ENCODE measurements at regions not wholly inside any gene's neighbourhood (a gene's known extent, or its start where the extent isn't known, plus 50 kb on each side); places are given as distances from the start of the nearest gene placed in this dataset.

DNA sequence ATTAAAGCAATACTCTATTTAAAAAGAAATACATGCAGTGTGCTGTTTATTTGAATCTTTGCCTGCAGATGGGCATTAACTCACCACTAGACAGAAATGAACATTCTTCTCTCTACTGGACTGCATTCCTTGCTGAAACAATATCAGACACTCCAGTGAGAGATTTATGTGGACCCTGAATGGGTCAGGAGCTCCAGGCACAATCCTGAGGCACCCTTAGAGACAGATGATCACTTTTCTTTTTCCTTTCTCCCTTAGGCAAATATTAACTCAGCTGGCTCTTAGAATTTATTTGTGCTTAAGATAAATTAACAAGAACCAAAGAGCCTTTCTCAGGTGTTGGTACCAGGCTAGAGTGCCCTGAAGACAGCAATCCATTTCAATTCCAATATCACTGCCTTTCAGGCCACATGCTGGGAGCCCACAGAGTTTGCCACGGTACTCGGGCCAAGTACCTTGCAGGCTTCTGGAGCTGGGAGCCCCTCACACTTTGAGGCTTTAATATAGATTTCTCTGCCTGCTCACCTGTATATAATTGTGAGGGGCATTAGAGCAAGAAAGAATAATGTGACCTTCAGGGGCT, 173.0 kb downstream of the EMP1 start:
- CTCF ChIA-PET, result interaction anchor here (1.2 kb wide), 1 partner anchor 114 kb away, joined by 4 read pairs; no protein-coding TSS in a partner anchor
- Mint-ChIP-seq H3K4me3 (no peak overlapping the region), H3K4me1 (ENCODE audit: low read depth) (no peaks in the 10 kb centered on the region), H3K27ac (no peak overlapping the region), H3K36me3 (no peaks in the 10 kb centered on the region), H3K27me3 (peaks cover 2% of the 10 kb centered on the region), H3K9me3 (no peaks in the 10 kb centered on the region)
- POLR2A ChIA-PET, result no interaction called here
- intact Hi-C loops (cut with micrococcal nuclease), result no loop called here
- no peak for DNase-seq

GRCh38 chr12:13368971-13369370, 172.4 kb downstream of the EMP1 start:
- Mint-ChIP-seq H3K4me3 (no peak overlapping the region), H3K27me3 (peaks cover 2% of the 10 kb centered on the region), H3K36me3 (no peaks in the 10 kb centered on the region), H3K9me3 (no peaks in the 10 kb centered on the region), H3K27ac (no peak overlapping the region), H3K4me1 (ENCODE audit: low read depth) (no peaks in the 10 kb centered on the region)
- POLR2A ChIA-PET, result no interaction called here
- CTCF ChIA-PET, result interaction anchor here (1.2 kb wide), 1 partner anchor 113 kb away, joined by 4 read pairs; no protein-coding TSS in a partner anchor
- intact Hi-C loops (cut with micrococcal nuclease), result no loop called here
- DNase-seq, result no peak

GRCh38 chr12:13368431-13368830, 171.9 kb downstream of the EMP1 start:
- H3K4me1 Mint-ChIP-seq (ENCODE audit: low read depth), result no peaks in the 10 kb centered on the region
- H3K4me3 Mint-ChIP-seq, result no peak overlapping the region
- H3K9me3 Mint-ChIP-seq, result no peaks in the 10 kb centered on the region
- H3K27me3 Mint-ChIP-seq, result peaks cover 2% of the 10 kb centered on the region
- ChIA-PET CTCF (no interaction called here), POLR2A (no interaction called here)
- DNase-seq, result no peak
- H3K27ac Mint-ChIP-seq, result no peak overlapping the region
- intact Hi-C loops (cut with micrococcal nuclease), result no loop called here
- no peaks in the 10 kb centered on the region for H3K36me3 Mint-ChIP-seq

GRCh38 chr12:13367973-13368372, 171.4 kb downstream of the EMP1 start:
- Mint-ChIP-seq H3K4me3 (no peak overlapping the region), H3K27me3 (peaks cover 4% of the 10 kb centered on the region), H3K4me1 (ENCODE audit: low read depth) (no peaks in the 10 kb centered on the region), H3K36me3 (no peaks in the 10 kb centered on the region), H3K9me3 (no peaks in the 10 kb centered on the region), H3K27ac (no peak overlapping the region)
- POLR2A ChIA-PET, result no interaction called here
- intact Hi-C loops (cut with micrococcal nuclease), result no loop called here
- CTCF ChIA-PET, result no interaction called here
- no peak for DNase-seq

- POLR2A ChIA-PET, result no interaction called here
- no peaks in the 10 kb centered on the region for H3K9me3 Mint-ChIP-seq
- H3K27ac Mint-ChIP-seq, result no peak overlapping the region
- no peaks in the 10 kb centered on the region for H3K4me1 Mint-ChIP-seq (ENCODE audit: low read depth)
- H3K36me3 Mint-ChIP-seq, result no peaks in the 10 kb centered on the region
- no peak overlapping the region for H3K4me3 Mint-ChIP-seq
- intact Hi-C loops (cut with micrococcal nuclease), result no loop called here
- no peak for DNase-seq
- CTCF ChIA-PET, result no interaction called here
- peaks cover 12% of the 10 kb centered on the region for H3K27me3 Mint-ChIP-seq
These were observed 169.3 kb downstream of the EMP1 start for GRCh38 chr12:13365748-13366366.

- Mint-ChIP-seq H3K4me1 (ENCODE audit: low read depth) (no peaks in the 10 kb centered on the region), H3K36me3 (no peaks in the 10 kb centered on the region), H3K27ac (no peak overlapping the region), H3K27me3 (peaks cover 20% of the 10 kb centered on the region), H3K9me3 (no peaks in the 10 kb centered on the region), H3K4me3 (no peak overlapping the region)
- ChIA-PET CTCF (interaction anchor here (0.6 to 1.6 kb wide), 38 partner anchors 9 to 805 kb away, joined by 3 to 20 read pairs (median 3); no protein-coding TSS in a partner anchor), POLR2A (no interaction called here)
- intact Hi-C loops (cut with micrococcal nuclease), result loop anchor here (1.0 to 5.0 kb wide), 3 partner anchors 172 to 805 kb away; no protein-coding TSS in a partner anchor
- DNase-seq, result peak; percentile 69
These were observed 165.8 kb downstream of the EMP1 start for GRCh38 chr12:13362260-13362841.

DNA sequence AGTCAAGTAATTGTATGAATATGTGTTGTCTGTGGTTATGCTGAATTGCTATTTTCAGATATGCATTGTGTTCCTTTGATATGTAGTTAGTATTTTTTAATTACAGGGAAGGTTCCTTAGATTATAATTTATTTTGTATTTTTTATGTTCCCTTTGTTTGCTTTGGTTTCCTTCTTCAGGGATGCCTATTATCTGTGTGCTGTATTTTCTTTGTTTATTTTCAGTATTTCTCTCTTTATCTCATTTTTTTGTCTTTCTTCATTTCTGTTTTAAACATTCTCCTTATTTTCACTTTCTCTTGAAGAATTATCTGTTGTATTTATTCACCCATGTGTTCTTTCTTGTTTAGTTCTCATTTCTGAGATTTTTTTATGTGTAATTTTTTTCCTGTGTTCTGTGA, 163.1 kb downstream of the EMP1 start:
- DNase-seq, result no peak
- Mint-ChIP-seq H3K9me3 (no peaks in the 10 kb centered on the region), H3K36me3 (no peaks in the 10 kb centered on the region), H3K4me3 (no peak overlapping the region), H3K27me3 (peaks cover 20% of the 10 kb centered on the region), H3K27ac (no peak overlapping the region), H3K4me1 (ENCODE audit: low read depth) (no peaks in the 10 kb centered on the region)
- intact Hi-C loops (cut with micrococcal nuclease), result loop anchor here (5.0 kb wide), 1 partner anchor 808 kb away; no protein-coding TSS in a partner anchor
- ChIA-PET POLR2A (no interaction called here), CTCF (no interaction called here)

DNA sequence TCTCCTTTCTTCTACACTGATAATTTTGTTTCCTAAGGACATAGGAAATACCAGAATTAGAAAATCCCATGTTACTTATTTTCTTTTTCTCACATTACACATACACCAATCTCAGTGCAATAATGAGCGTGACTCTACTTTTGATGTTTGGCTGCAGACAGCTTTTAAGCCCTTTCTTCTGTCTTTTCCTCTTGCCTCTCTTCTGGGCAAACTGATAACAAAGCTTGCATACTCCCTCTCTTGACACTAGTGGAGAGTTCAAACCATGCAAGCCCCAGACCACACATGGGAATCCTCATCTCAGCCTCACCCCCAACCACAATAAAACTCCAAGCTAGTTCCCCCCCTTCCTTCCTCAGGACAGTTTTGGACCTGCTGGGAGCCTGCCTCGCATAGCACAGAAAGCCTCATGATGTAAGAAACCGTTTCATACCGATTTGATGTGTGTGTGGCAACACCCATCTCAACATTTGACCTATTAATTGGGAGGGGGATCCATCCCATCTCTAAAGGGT, 161.9 kb downstream of the EMP1 start:
- H3K4me1 Mint-ChIP-seq (ENCODE audit: low read depth), result no peaks in the 10 kb centered on the region
- no peaks in the 10 kb centered on the region for H3K9me3 Mint-ChIP-seq
- H3K27me3 Mint-ChIP-seq, result peaks cover 20% of the 10 kb centered on the region
- no peak overlapping the region for H3K4me3 Mint-ChIP-seq
- intact Hi-C loops (cut with micrococcal nuclease), result no loop called here
- H3K27ac Mint-ChIP-seq, result no peak overlapping the region
- ChIA-PET POLR2A (no interaction called here), CTCF (no interaction called here)
- DNase-seq, result no peak
- no peaks in the 10 kb centered on the region for H3K36me3 Mint-ChIP-seq

GRCh38 chr12:13350946-13351345, 154.4 kb downstream of the EMP1 start:
- Mint-ChIP-seq H3K4me3 (no peak overlapping the region), H3K4me1 (ENCODE audit: low read depth) (peaks cover 5% of the 10 kb centered on the region), H3K36me3 (no peaks in the 10 kb centered on the region), H3K9me3 (no peaks in the 10 kb centered on the region), H3K27ac (no peak overlapping the region), H3K27me3 (peaks cover 20% of the 10 kb centered on the region)
- DNase-seq, result no peak
- intact Hi-C loops (cut with micrococcal nuclease), result no loop called here
- POLR2A ChIA-PET, result no interaction called here
- CTCF ChIA-PET, result interaction anchor here (1.4 kb wide), 1 partner anchor 11 kb away, joined by 4 read pairs; no protein-coding TSS in a partner anchor

DNA sequence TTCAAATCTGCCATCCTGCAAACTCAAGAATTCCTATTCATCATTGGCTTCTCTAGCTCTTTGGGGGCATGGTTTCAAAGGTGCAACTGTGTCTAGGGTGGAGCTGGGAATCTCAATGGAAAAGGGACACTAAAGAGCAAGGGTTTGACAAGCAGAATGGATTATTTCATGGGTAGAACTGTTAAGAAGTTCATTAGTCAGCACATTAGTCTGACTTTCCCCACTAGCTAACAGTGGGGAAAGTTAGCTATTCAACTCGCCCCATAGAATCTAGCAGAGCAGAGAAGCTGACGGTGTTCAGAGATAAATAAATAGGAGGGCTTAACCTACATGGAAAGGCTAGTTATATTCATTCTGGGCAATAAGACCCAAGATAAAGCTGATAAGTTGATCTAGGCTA, 153.9 kb downstream of the EMP1 start:
- H3K27ac Mint-ChIP-seq, result no peak overlapping the region
- no peaks in the 10 kb centered on the region for H3K36me3 Mint-ChIP-seq
- intact Hi-C loops (cut with micrococcal nuclease), result no loop called here
- H3K4me1 Mint-ChIP-seq (ENCODE audit: low read depth), result peaks cover 5% of the 10 kb centered on the region
- ChIA-PET POLR2A (no interaction called here), CTCF (interaction anchor here (1.0 to 1.4 kb wide), 2 partner anchors 12 to 72 kb away, joined by 3 to 4 read pairs; no protein-coding TSS in a partner anchor)
- H3K4me3 Mint-ChIP-seq, result no peak overlapping the region
- DNase-seq, result no peak
- H3K9me3 Mint-ChIP-seq, result no peaks in the 10 kb centered on the region
- H3K27me3 Mint-ChIP-seq, result peaks cover 20% of the 10 kb centered on the region

- Mint-ChIP-seq H3K4me3 (no peak overlapping the region), H3K27ac (no peak overlapping the region), H3K9me3 (no peaks in the 10 kb centered on the region), H3K27me3 (peaks cover 29% of the 10 kb centered on the region), H3K4me1 (ENCODE audit: low read depth) (peaks cover 8% of the 10 kb centered on the region), H3K36me3 (no peaks in the 10 kb centered on the region)
- intact Hi-C loops (cut with micrococcal nuclease), result loop anchor here (5.0 kb wide), 1 partner anchor 124 kb away; no protein-coding TSS in a partner anchor
- ChIA-PET CTCF (interaction anchor here (0.7 to 1.6 kb wide), 3 partner anchors 14 to 142 kb away, joined by 3 to 10 read pairs (median 3); no protein-coding TSS in a partner anchor), POLR2A (no interaction called here)
- DNase-seq, result no peak
These were observed 151.9 kb downstream of the EMP1 start for GRCh38 chr12:13348464-13348863.

DNA sequence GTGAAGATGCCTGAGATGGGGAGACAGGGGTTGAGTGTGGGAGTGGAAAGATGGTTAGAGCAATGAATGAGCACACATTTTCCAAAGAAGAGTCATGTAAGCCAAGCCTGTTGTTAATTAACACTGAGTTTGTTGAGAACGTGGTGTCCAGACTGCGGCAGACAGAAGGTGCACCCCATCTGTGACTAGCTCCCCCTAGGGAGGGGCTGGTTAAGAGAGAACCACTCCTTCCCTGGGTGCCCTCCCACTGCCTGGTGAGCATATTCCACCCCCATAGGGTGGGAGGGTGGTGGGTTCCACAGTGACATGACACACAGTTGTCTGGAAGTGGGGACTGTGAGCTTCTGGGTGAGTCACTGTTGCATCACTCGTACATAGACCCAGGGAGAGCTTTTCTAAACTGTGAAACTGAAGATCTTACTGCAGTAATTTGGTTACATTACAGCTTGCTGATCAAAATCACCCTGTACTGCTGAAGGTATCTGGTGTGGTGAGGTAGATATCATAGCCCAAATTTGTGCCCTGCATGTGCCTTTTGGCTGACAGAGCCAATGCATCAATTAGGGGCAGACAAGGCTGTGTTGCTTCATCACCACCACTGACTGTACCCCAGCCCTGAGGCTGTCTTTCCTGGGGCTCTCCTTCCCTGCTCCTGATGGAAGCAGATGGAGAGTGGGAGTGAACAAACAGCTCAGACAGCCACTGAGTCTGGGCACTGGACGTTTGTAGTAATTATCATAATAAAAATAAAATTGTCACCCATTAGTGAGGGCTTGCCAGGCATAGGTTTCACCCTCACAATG, 150.9 kb downstream of the EMP1 start:
- peaks cover 11% of the 10 kb centered on the region for H3K4me1 Mint-ChIP-seq (ENCODE audit: low read depth)
- H3K9me3 Mint-ChIP-seq, result no peaks in the 10 kb centered on the region
- CTCF ChIA-PET, result interaction anchor here (0.7 to 2.1 kb wide), 5 partner anchors 9 to 141 kb away, joined by 3 to 11 read pairs (median 3); no protein-coding TSS in a partner anchor
- peak; percentile 76 for DNase-seq
- POLR2A ChIA-PET, result no interaction called here
- intact Hi-C loops (cut with micrococcal nuclease), result loop anchor here (1.0 to 5.0 kb wide), 3 partner anchors 125 to 244 kb away; partner anchors contain the start of gene GSG1
- H3K4me3 Mint-ChIP-seq, result no peak overlapping the region
- H3K27ac Mint-ChIP-seq, result peak overlapping the region; percentile 18
- no peaks in the 10 kb centered on the region for H3K36me3 Mint-ChIP-seq
- H3K27me3 Mint-ChIP-seq, result peaks cover 33% of the 10 kb centered on the region

Measured in activated CD4-positive, alpha-beta memory T cell treated with anti-CD3 and anti-CD28 coated beads for 36 hours (primary cell).